ENCODE measurements at regions not wholly inside any gene's neighbourhood (a gene's known extent, or its start where the extent isn't known, plus 50 kb on each side); places are given as distances from the start of the nearest gene placed in this dataset.

DNA sequence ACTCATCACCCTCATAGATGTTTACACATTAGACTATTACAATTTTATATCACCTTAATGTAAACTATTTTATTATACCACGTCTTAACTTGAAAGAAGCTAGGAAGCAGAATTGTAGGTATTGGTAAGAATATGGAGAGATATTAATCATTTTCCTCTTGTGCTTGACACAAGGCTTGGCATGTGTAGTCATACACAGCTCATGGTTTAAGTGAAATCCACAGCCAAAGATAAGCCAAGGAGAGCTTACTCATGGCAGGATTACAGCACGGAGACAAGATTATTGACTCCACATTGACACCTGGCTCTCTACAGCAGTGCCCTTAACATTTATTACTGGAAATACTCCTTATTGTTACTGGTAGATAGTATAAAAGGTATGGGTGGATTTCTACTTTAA is 68.4 kb upstream of the ADGRL4 start:
- DNase-seq (ENCODE audit: low spot score) = no peak
- intact Hi-C loops (cut with DNase I) = no loop called here

GRCh38 chr1:79069828-79070227 is 63.3 kb upstream of the ADGRL4 start:
- intact Hi-C loops (cut with DNase I) = no loop called here
- DNase-seq (ENCODE audit: low spot score) = no peak

GRCh38 chr1:79059341-79059740 is 52.8 kb upstream of the ADGRL4 start:
- intact Hi-C loops (cut with DNase I) = no loop called here
- no peak for DNase-seq (ENCODE audit: low spot score)
